GM12891 (cell line): ENCODE measurements at regions not wholly inside any gene's neighbourhood (a gene's known extent, or its start where the extent isn't known, plus 50 kb on each side); places are given as distances from the start of the nearest gene placed in this dataset.

Source experiments
- PAX5 ChIP-seq: IDR thresholded peaks from 2 replicates; pipeline ENCODE4 v1.6.1; 2011; ENCODE audit warnings: low read length, moderate library complexity, mild to moderate bottlenecking; ENCODE audit not compliant: insufficient read depth, severe bottlenecking
- POLR2A ChIP-seq: IDR thresholded peaks from 2 replicates; pipeline ENCODE4 v1.6.1; 2011; ENCODE audit warnings: low read depth, low read length, control low read depth
- POLR2AphosphoS5 ChIP-seq: IDR thresholded peaks from 2 replicates; pipeline ENCODE4 v1.6.1; 2011; ENCODE audit warnings: low read depth, low read length, control low read depth
- POU2F2 ChIP-seq: IDR thresholded peaks from 2 replicates; pipeline ENCODE4 v1.6.1; 2011; ENCODE audit warnings: low read depth, mild to moderate bottlenecking, control low read depth, low read length, moderate library complexity
- SPI1 ChIP-seq: IDR thresholded peaks from 2 replicates; pipeline ENCODE4 v1.6.1; 2011; ENCODE audit warnings: low read depth, low read length, control low read depth
- TAF1 ChIP-seq: IDR thresholded peaks from 2 replicates; pipeline ENCODE4 v1.6.1; 2011; ENCODE audit warnings: low read depth, low read length, control low read depth

DNA sequence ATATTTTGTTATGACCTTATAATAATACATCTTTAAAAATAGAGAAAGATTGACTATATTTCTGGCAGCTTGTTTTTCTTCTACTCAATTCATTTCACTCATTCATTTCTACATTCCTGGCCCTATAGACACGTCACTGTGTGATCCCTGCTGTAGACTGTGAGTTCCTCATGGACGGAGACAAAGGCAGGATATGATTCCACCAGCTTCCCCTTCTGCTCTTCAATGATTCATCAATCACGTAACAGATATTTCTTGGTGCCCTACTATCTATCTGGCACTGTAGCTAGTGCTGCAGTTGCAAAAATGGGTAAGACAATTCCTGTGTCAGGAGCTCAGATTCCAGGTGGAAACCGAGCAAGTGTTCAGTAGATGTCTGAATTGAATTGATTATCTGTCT is 415.0 kb downstream of the SFMBT2 start:
- TF ChIP-seq POLR2A (no peak), TAF1 (no peak), POLR2AphosphoS5 (no peak), SPI1 (no peak), POU2F2 (no peak), PAX5 (no peak)
